Mammary epithelial cell (primary cell): ENCODE measurements at regions not wholly inside any gene's neighbourhood (a gene's known extent, or its start where the extent isn't known, plus 50 kb on each side); places are given as distances from the start of the nearest gene placed in this dataset.

ENCODE experiments used
- CTCF ChIP-seq, 2 donors: IDR thresholded peaks in 1 of 2; conservative IDR thresholded peaks in 1 of 2; 2 replicates each; pipeline ENCODE4 v1.5.1; 2011 to 2012; ENCODE audit warnings: inconsistent platforms in 2 of 2, low read length in 2 of 2, mild to moderate bottlenecking in 2 of 2, control low read depth in 1 of 2, low read depth in 1 of 2; ENCODE audit not compliant: insufficient read depth in 1 of 2; ENCODE audit errors: extremely low read depth in 1 of 2
- EZH2 ChIP-seq: IDR thresholded peaks from 2 replicates; pipeline ENCODE4 v1.6.1; 2012; ENCODE audit warnings: low read length, inconsistent platforms, borderline replicate concordance

GRCh38 chr10:131398166-131398565 lies 86.6 kb upstream of the TCERG1L start:
- TF ChIP-seq CTCF (conservative IDR thresholded peaks at IDR 0.05 in 1 of 2, IDR thresholded peaks at IDR 0.05 in 1 of 2; ENCODE audit: extremely low read depth in 1 of 2, insufficient read depth in 1 of 2, low read depth in 1 of 2, low read length in 2 of 2) (no peak), EZH2 (no peak)
